Endodermal cell (in vitro differentiated cells): ENCODE measurements at regions not wholly inside any gene's neighbourhood (a gene's known extent, or its start where the extent isn't known, plus 50 kb on each side); places are given as distances from the start of the nearest gene placed in this dataset.

Experiments
- DNase-seq: peaks from one replicate; pipeline ENCODE4 v3.0.0-alpha.2; 2017
- H3K27ac ChIP-seq: 2 replicates; pipeline ENCODE4 v1.5.1; 2013; ENCODE audit warnings: mild to moderate bottlenecking, low read depth, low read length, moderate library complexity
- H3K27me3 ChIP-seq: 2 replicates; pipeline ENCODE4 v1.6.1; 2013; ENCODE audit warnings: mild to moderate bottlenecking, low read length, moderate library complexity; ENCODE audit not compliant: insufficient read depth, control insufficient read depth, poor library complexity, severe bottlenecking
- H3K36me3 ChIP-seq: 2 replicates; pipeline ENCODE4 v1.7.0; 2013; ENCODE audit warnings: mild to moderate bottlenecking, low read length, moderate library complexity; ENCODE audit not compliant: control insufficient read depth, insufficient read depth
- H3K4me1 ChIP-seq: one replicate; pipeline ENCODE4 v1.7.0; 2013; ENCODE audit warnings: low read length; ENCODE audit not compliant: control insufficient read depth, insufficient read depth
- H3K4me3 ChIP-seq: 2 replicates; pipeline ENCODE4 v1.5.1; 2013; ENCODE audit warnings: mild to moderate bottlenecking, low read length, moderate library complexity
- H3K9ac ChIP-seq: 2 replicates; pipeline ENCODE4 v1.6.1; 2013; ENCODE audit warnings: mild to moderate bottlenecking, low read length, moderate library complexity; ENCODE audit not compliant: poor library complexity, severe bottlenecking; ENCODE audit errors: extremely low read depth
- H3K9me3 ChIP-seq: 2 replicates; pipeline ENCODE4 v1.6.1; 2013; ENCODE audit warnings: mild to moderate bottlenecking, low read length, moderate library complexity; ENCODE audit not compliant: control insufficient read depth
- H3K27ac Mint-ChIP-seq: 2 replicates; pipeline ENCODE4 v1.8.0; 2020; ENCODE audit warnings: mixed read lengths
- H3K27me3 Mint-ChIP-seq: 2 replicates; pipeline ENCODE4 v1.8.0; 2021; ENCODE audit warnings: mild to moderate bottlenecking, mixed read lengths; ENCODE audit not compliant: insufficient read depth
- H3K36me3 Mint-ChIP-seq: 2 replicates; pipeline ENCODE4 v1.8.0; 2020; ENCODE audit warnings: low read depth, mixed read lengths
- H3K4me1 Mint-ChIP-seq: 2 replicates; pipeline ENCODE4 v1.8.0; 2020; ENCODE audit warnings: mixed read lengths
- H3K4me3 Mint-ChIP-seq: 2 replicates; pipeline ENCODE4 v1.8.0; 2020; ENCODE audit warnings: mild to moderate bottlenecking, moderate library complexity, mixed read lengths
- H3K9me3 Mint-ChIP-seq: 2 replicates; pipeline ENCODE4 v1.8.0; 2020; ENCODE audit warnings: mild to moderate bottlenecking, mixed read lengths
- WGBS, 2 experiments: methylation state at CpG; one replicate each; pipeline versions ENCODE4 v1.1.5 to v1.1.7; 2013; ENCODE audit warnings: missing lambda C conversion rate in 2 of 2, mixed read lengths in 1 of 2; ENCODE audit not compliant: insufficient coverage in 1 of 2, insufficient read length in 1 of 2; 5-methylcytosine and 5-hydroxymethylcytosine counted together
- TF ChIP-seq, protein P1 (sequence below): fragments of 200-600 bp; sonication (generic); conservative IDR thresholded peaks from 2 replicates; pipeline ENCODE4 v1.5.0; 2021; ENCODE audit warnings: antibody characterized with exemption, mild to moderate bottlenecking

- Mint-ChIP-seq H3K4me1 (no peaks in the 10 kb centered on the region), H3K27ac (no peak overlapping the region), H3K4me3 (no peak overlapping the region), H3K9me3 (no peaks in the 10 kb centered on the region), H3K36me3 (no peaks in the 10 kb centered on the region), H3K27me3 (no peaks in the 10 kb centered on the region)
- no peaks in the 10 kb centered on the region for H3K9me3 ChIP-seq
- H3K9ac ChIP-seq = no peak overlapping the region
- no peak overlapping the region for H3K27ac ChIP-seq
- no peaks in the 10 kb centered on the region for H3K27me3 ChIP-seq
- TF ChIP-seq, protein P1, sequence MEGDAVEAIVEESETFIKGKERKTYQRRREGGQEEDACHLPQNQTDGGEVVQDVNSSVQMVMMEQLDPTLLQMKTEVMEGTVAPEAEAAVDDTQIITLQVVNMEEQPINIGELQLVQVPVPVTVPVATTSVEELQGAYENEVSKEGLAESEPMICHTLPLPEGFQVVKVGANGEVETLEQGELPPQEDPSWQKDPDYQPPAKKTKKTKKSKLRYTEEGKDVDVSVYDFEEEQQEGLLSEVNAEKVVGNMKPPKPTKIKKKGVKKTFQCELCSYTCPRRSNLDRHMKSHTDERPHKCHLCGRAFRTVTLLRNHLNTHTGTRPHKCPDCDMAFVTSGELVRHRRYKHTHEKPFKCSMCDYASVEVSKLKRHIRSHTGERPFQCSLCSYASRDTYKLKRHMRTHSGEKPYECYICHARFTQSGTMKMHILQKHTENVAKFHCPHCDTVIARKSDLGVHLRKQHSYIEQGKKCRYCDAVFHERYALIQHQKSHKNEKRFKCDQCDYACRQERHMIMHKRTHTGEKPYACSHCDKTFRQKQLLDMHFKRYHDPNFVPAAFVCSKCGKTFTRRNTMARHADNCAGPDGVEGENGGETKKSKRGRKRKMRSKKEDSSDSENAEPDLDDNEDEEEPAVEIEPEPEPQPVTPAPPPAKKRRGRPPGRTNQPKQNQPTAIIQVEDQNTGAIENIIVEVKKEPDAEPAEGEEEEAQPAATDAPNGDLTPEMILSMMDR = no peak
- H3K4me3 ChIP-seq = no peak overlapping the region
- H3K4me1 ChIP-seq = no peaks in the 10 kb centered on the region
- no CpG with 5 or more reads among the region's 1 CpG for WGBS, 2 experiments
- no peak for DNase-seq
- H3K36me3 ChIP-seq = no peaks in the 10 kb centered on the region
Measured at GRCh38 chr12:84079626-84080025, 833.0 kb downstream of the SLC6A15 start.

DNA sequence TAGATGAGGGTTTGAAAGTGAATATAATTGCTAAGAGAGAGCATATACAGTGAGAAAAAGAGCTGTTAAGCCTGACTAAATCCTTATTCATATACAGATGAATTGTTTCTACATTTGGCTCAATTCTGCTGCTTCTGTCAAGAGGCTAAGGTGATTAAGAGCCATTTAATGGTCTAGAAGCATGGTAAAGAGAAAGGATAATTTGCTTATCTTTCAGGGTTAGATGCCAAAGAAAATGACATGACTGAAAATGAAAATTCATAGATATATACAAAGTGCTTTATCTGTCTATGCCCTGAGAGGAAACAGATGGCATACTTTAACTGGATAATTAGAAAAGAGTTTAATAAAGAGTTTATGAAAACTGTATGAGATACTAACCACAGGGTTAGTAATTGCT lies 834.9 kb downstream of the SLC6A15 start:
- H3K27me3 Mint-ChIP-seq = no peaks in the 10 kb centered on the region
- Histone ChIP-seq H3K4me1 (no peaks in the 10 kb centered on the region), H3K27ac (no peak overlapping the region), H3K4me3 (no peak overlapping the region), H3K36me3 (no peaks in the 10 kb centered on the region), H3K9me3 (no peaks in the 10 kb centered on the region), H3K9ac (no peak overlapping the region), H3K27me3 (no peaks in the 10 kb centered on the region)
- no peak overlapping the region for H3K4me3 Mint-ChIP-seq
- TF ChIP-seq, protein P1 = no peak
- H3K4me1 Mint-ChIP-seq = no peaks in the 10 kb centered on the region
- no peaks in the 10 kb centered on the region for H3K36me3 Mint-ChIP-seq
- DNase-seq = no peak
- no peaks in the 10 kb centered on the region for H3K9me3 Mint-ChIP-seq
- H3K27ac Mint-ChIP-seq = no peak overlapping the region

GRCh38 chr12:84075991-84076390 lies 836.6 kb downstream of the SLC6A15 start:
- Mint-ChIP-seq H3K27me3 (no peaks in the 10 kb centered on the region), H3K4me1 (no peaks in the 10 kb centered on the region), H3K36me3 (no peaks in the 10 kb centered on the region), H3K4me3 (no peak overlapping the region), H3K27ac (no peak overlapping the region), H3K9me3 (no peaks in the 10 kb centered on the region)
- Histone ChIP-seq H3K4me3 (no peak overlapping the region), H3K27ac (no peak overlapping the region), H3K4me1 (no peaks in the 10 kb centered on the region), H3K9me3 (no peaks in the 10 kb centered on the region), H3K36me3 (no peaks in the 10 kb centered on the region), H3K27me3 (no peaks in the 10 kb centered on the region), H3K9ac (no peak overlapping the region)
- 100% methylated on average over 1 of the region's 1 CpG; no CpG with 5 or more reads in 1 of the 2 experiments for WGBS, 2 experiments
- no peak for DNase-seq
- TF ChIP-seq, protein P1 = no peak
